Ramos (cell line): ENCODE measurements at regions not wholly inside any gene's neighbourhood (a gene's known extent, or its start where the extent isn't known, plus 50 kb on each side); places are given as distances from the start of the nearest gene placed in this dataset.
"Not testable (repeated sequence)": the region's sequence is repeated elsewhere in the genome, so short reads cannot be mapped to it uniquely, and the experiment has no call there.

ENCODE experiments used
- in situ Hi-C: fragments of 300-500 bp; cut with MboI; formaldehyde crosslinking; loops from one replicate; pipeline ENCODE4 v1.14.3; 2022; ENCODE audit warnings: low sequenced_read_pairs; ENCODE audit not compliant: unreplicated experiment

DNA sequence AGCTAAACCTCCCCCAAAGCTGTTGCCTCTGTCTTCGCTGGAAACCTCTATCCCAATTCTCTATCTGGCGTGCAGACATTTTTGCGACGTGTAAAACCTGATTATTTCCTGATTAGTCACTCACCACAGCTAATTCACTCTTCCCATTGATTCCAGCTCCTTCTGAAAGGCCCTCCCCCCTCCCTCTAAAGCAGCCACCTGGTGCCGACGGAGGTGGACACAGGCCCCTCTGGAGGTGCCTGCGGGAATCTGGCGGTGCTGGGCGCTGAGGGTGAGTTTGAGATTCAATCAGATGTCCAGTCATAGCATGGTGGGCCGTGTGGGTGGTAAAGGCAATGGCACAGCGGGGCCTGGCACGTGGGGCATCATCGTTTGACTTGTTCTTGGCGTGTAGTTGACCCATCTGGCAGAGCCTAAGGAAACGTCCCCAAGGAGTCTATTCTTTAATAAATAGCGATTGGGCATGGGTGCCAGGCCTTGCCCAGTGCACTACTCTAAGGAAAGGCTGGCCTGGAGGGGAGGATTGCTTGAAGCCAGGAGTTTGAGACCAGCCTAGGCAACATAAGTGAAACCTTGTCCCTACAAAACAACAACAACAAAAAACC is 271.1 kb upstream of the MVB12B start:
- in situ Hi-C loops, result no loop called here

DNA sequence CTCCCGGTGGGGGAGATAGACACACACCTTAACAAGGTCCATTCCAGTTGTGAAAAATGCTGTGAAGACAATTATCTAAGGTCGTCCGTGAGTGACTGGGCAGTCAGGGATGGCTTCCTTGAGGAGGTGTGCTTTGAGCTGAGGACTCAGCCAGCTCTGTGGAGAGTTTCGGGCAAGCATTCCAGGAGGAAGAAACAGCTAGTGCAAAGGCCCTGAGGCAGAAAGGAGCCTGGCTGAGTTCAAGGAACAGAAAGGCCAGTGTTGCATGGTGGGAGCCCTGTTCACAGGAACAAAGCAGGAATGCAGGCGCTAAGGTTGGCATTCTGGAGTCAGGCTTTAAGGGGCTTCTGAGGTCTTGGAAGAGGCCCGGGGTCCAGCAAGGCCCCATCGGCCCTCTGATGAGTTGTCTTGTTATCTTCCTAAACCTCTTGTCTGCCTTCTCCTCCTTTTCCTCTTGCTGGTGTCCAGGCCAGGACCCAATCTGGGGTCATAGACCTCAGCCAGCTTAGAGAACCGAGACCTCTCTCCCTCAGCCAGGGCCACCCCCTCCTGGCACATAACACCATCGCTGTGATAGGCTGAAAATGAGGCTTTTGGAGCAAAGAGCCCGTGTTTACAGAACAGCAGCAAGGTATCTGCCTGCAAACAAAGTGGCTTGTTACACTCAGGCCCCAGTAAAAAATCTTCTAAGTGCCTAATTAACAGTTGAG is 270.2 kb upstream of the MVB12B start:
- in situ Hi-C loops, result no loop called here

DNA sequence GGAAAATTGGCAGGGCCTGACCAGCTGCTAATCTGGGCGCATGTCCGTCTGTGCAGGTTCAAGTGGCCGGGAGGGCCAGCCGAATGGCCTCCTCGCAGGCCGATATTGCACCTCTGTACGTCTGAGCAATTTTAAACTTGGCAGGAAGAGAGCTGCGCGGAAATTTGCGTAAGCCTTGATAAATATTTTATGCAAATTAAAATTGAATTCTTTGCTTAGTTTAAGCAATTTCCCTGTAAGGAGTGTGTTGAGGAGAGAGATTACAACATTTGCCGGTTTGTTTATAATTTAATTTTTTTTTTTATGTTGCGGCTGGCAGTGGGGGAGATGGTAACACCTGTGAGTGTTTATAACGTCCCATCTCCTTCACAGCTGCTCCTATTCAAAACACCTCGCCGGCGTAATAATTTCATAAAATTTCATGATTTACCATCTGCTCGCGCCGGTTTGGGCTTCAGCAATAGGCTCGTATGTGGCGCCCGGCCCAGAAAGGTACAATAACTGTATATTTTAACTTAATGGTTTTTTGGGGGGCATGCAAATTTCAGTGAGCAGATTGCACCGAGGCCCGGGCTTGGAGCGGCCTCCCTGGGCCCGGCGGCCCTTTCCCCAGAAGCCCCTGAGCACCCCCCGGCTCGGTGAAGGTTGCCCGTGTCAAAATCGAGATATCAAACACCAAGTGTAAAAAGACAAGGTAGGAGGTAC is 269.4 kb upstream of the MVB12B start:
- in situ Hi-C loops, result no loop called here

DNA sequence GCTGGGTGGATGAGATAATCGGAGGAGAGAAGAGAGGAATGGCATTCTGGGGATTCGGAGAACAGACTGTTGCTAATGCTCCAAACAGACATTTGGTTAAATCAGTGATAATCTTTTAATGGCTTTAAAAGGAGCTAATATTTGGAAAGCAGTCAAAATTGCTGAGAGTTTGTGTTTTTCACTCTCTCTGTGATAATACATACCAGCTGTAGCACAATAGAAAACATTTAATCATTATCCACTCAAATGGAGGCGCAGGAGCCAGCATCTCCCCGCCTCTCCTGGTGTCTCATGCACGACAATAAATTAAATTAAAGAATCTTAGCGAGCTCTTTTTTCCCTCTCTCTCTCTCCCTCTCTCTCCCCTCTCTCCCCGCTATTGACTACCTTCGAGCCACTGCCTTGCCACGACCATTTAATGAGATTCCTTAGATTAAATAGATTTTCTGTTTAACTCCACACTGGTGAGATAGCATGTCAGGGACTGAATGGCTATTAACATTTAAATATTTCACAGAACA is 268.6 kb upstream of the MVB12B start:
- in situ Hi-C loops, result no loop called here

DNA sequence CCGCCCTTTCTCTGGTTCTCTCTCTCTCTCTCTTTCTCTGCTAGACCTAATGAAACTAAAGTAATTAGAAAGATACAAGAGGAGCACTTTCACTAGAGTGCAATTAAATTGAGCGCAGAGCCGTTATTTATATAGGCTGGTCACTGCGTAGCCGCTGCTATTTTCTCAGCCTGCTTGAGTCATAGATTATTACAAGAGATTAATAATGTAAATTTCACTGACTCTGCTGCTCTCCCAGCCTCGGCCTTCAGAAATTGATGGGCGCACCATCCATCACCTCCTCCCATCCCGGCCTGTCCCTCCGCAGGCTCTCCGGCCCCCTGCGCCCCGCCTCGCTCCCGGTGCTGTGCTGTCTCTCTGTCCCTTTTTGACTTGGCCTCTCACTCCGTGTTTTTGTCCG is 268.0 kb upstream of the MVB12B start:
- in situ Hi-C loops, result no loop called here

DNA sequence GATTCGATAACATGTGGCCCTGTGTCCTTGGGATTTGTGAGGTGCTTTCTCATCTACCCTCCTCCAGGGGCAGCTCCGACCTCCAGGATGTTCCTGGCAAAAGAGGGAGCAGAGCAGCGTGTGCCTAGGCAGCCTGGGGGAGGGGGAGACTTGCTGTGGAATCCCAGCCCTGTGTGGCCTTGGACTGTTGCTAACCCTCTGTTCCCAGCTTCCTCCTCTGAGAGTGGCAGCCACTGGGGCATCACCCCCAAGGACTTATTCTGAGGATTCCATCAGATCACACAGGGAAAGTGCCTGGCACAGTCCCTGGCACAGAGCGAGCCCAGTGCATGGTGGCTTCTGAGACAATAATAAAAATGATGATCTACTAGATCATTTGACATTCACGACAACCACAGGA is 265.1 kb upstream of the MVB12B start:
- in situ Hi-C loops, result no loop called here

DNA sequence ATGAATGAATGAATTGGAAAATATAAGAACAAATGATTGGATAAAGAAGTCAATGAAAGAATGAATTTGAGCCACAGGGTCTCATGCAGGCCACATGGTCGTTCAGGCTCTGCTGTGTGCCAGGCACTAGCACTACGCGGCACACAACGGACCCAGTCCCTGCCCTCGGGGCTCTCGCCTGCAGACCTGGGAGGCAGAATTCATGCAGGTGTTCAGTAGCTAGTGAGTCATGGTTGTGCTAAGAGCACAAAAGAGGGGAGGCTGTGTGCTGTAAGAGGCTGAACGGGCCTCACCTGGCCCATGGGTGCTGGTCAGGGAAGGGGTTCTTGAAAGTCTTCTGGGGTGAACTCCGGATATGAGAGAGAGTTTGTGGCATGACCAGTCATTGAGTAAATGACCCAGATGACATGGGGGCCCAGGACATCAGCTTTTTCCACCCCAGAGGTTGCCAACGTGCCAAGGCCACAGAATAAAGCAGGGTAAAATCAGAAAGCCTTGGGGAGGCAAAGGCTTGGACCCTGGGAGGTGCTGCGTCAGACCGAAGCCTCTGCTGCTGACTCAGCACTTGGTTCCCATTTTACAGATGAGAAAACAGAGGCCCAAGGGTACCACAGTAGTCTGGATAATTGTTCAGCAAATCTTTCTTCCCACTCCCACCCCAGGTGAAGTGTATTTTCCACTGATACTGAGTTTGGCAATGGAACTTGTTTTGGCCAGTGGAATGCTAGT is 264.3 kb upstream of the MVB12B start:
- in situ Hi-C loops, result no loop called here

DNA sequence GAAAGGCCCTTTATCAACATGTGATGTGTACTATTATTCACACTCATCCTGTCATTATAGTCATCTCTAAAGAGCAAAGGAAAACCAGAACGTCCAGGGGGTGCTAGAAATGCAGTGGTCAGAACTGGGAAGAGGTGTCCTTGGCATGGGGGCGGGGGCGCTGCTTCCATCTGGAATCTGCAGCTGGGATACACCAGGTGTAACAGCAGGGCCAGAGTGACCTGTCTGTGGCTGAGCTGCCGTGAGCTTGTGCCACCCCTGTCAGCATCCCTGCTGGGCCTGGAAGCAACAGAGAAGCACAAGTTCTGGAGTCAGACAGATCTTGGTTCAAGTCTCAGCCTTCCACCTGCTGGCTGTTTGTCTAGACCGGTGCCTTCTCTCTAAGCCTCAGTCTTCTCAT is 263.3 kb upstream of the MVB12B start:
- in situ Hi-C loops, result no loop called here

DNA sequence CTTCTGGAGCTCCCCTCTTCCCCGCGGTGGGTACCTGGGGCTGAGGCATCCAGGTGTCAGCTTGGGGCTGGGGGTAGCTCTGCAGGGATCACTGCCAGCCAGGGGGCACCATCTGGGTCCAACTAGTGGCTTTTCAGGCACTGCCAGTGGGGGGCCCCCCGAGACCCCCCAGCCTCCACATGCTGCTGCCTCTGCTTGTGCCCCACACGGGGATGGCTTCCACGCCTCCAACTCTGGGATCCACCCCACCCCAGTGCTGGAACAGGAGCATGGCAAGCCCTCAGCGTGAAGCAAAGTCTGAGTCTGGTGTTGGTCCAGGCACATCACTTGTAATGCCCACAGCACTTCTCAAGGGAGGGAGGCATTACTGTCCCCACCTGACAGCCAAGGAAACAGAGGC is 260.5 kb upstream of the MVB12B start:
- in situ Hi-C loops, result no loop called here

DNA sequence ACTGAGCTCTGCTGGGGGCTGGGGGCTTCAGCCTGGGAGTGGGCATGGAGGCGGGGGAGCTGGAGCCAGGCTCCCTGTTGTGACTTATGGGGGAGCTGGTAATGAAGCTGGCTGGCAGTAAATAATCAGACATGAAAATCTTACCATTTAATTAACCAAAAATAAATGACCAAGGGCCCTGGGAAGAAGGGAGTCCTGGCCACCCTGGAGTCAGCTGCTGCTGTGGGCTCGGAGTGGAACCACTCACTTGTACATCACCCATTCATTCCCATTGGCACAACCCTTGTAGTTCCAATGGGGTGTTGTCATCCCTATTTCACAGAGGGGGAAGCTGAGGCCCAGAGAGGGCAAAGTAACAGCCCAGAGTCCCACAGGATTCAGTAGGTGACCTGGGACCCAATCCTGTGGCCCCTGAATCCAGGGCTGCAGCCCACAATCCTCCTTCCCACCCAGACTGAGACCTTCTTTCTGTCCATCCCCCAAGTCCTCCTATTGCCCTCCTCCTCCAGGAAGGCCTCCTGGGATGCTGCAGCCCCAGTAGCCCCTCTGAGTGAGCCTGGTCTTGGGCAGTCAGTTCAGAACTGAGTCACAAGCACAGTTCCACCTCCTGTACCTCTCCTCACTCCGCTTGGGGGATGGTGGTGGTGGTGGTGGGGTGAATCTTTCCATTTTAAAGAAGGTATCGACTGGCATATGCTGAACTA is 259.4 kb upstream of the MVB12B start:
- in situ Hi-C loops, result no loop called here

DNA sequence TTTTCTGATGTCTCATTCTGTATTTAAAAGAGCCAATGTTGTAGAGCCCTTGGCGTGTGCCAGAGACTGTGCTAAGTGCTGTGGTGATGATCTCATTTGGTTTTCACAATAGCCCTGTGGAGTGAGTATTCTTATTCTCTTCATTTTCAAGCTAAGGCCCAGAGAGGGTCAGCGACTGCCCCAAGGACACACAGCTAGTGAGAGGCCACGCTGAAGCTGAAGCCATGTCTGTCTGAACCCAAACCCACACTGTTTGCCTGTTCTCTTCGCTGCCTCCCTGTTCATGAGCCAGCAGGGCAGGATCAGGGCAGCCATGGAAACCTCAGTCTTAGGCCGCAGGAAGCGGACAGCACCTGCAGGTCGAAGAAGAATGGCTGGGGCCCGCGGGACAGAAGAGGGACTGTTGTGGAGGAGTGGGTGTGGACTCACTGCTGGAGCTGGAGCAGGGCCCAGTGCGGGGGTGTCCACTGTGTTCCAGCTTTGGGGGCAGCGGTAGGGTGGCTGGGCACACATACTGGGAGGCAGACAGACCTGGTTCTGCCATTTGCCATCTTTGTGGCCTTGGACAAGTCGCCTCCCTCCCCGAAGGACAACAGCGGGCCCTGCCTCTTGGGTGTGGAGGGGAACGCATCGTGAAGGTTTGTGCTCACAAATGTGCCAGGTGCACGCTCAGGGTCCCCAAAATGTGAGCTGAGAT is 257.9 kb upstream of the MVB12B start:
- in situ Hi-C loops, result no loop called here

DNA sequence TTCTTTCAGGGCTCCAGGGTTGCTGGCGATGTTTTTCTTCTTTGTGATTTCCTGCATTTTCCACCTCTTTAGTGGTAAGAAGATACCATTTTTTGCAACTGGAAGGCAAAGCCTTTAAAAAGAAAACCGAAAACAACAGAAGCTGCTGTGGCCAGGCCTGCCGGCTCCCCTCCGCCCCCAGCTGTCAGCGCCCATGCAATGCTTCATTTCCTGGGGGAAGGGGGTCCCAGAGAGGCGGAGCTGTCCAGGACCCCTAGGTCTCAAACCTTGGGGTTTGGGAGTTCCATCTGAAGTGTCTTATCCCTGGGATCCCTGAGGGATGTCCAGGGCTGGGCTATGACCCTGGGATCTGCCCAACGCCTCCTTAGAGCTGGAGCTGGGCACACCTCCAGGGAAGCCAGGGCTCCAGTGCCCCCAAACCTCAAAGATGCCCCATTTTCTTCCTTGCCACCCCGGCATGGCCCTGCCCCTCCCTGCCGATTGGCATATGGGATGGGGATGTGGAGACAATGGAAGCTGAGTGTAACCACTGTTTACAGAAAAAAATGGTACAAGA is 257.2 kb upstream of the MVB12B start:
- in situ Hi-C loops, result no loop called here

DNA sequence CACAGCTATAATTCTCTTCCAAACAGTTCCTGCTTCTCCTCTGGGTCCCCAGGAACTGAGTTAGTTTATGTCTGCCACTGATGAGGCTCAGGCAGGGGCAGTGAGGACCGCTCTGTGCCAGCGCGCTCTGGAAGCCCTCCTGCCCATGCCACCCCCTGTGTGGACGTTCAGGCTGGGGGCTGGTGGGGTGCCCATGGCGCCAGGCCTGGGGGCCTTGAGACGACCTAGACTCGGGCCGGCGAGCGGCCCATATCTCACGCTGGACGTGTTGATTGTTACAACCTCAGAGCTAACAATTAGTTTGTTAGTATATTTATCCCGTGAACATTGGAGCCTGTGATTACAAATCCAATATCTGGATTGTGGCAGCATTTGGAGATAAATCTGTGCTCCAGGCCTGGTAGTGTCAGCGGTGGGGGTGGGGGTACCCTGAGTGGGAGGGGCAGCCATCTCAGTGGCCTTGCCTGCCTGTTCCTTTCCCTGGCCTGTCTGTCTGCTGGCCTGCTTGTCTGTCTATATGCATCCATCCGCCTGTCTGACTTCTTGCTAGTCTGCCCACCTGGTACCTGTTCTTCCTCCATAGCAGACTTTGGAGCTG is 256.5 kb upstream of the MVB12B start:
- in situ Hi-C loops, result no loop called here

DNA sequence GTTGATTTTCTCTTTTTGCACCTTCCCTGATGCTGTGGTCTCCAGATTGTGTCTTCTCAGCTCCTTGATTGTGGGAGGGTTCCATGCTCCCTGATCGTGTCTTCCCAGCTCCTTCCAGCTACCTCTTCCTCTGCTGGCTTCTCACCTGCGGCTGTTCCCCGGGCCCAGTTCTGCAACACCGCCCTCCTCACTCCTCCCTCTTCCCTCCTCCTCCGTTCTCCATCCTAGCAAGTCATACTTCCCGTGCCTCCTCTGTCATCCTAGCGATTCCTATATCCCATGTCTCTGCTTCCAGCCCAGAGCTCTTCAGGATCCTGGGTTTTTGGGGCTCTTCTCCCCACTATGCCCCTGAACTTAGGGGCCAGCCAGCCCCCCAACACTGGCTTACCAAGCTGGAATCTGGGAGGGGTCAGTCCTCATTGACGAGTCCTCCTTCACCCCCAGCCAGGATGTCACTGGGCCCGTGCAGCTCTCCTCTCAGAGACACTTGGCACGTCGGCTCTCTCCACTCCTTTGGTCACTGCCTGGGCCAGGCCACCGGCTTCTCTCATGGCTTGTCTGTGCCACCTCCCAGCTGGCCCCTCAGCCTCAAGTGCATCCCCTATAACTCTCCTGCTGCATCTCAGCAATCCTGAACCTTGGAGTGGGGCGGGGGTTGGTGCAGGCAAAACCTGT is 255.4 kb upstream of the MVB12B start:
- in situ Hi-C loops, result no loop called here

DNA sequence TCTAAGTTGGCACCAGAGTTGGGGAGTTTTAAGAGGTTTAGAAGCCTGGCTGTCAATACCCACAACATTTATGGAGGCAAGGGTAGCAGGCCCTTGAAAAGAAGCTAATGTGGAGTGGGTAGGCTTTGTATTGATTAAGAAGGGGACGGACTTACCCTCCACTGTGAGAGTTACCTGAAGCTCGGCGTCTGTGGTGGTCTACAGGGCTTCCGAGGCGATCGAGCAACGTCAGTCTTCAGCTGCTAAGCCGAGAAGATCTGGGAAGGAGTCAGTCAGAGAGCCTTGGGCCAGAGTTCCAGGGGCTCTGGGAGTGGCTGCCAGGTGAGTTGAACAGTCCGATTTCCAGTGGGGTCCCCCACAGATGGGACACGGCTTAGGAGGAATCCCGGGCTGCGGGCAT is 249.0 kb upstream of the MVB12B start:
- in situ Hi-C loops, result not testable (repeated sequence)

DNA sequence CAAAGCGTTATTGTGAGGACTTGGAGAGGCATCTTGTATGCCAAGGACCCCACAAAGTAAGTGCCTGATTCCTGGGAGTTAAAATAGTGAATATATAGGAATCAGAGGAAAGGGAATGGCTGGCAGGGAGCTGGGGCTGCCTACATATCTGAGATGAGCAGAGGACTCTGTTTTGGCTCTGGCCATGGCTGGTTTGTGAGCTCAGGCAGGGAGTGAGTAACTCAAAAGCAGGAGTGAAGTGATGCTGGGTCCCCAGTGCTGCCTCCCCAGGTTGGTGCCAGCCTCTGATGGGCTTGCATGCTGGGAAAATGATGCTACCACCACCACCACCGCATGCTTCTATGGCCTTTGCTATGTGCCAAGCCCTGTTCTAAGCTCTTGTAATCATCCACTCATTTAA is 246.0 kb upstream of the MVB12B start:
- in situ Hi-C loops, result no loop called here

DNA sequence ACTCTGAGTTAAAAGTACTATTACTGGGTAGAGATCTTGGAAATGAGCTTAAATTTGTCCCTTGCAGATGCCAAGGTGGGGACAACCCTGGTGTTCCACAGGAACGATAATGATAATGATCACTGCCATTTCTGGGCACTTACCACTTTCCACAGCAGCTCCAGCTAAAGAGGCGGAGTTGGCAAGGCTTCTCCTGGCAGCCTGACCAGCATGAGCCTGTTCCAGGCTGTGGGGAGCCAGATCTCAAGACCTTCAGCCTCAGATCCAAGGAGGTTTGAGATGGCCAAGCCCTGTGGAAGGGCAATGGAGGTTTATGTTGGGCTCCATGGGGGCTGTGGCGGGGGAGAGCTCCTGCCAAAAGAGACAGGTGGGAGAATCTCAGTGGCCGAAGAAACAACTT is 244.9 kb upstream of the MVB12B start:
- in situ Hi-C loops, result no loop called here

DNA sequence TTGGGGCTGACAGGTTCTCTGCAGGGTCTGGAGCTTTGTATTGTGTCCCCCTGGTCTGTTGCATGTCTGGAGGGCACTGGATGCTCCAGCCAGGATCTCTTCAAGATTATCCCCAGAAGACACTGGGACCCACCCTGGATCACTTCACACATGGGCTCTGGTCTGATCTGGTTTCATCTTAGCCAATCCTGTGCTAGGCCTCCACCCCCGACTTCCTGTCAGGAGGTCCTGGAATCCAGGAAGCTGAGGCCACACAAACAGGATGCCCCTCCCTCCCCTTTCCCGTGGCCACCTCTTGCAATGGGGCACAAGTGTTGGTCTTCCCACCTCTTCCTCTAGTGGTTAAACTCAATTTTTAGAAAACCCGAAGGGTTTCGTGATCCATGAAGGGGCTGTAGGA is 242.6 kb upstream of the MVB12B start:
- in situ Hi-C loops, result no loop called here
